Esophagus squamous epithelium (tissue), 4 donors: ENCODE measurements at regions not wholly inside any gene's neighbourhood (a gene's known extent, or its start where the extent isn't known, plus 50 kb on each side); places are given as distances from the start of the nearest gene placed in this dataset.

Experiments used
- POLR2A ChIP-seq, 4 donors: fragments of 450-650 bp; IDR thresholded peaks; one replicate each; pipeline ENCODE4 v1.6.1; 2017; ENCODE audit warnings: antibody characterized with exemption in 4 of 4, mild to moderate bottlenecking in 4 of 4, moderate library complexity in 3 of 4
- TF ChIP-seq, protein P1 (sequence below), 6 experiments: fragments of 450-650 bp in 4 of 6; fragments of 200-600 bp in 2 of 6; sonication (generic) in 2 of 6; IDR thresholded peaks; one replicate each; pipeline ENCODE4 v1.5.1; 2016 to 2019; ENCODE audit warnings: antibody characterized with exemption in 6 of 6, mild to moderate bottlenecking in 4 of 6, moderate library complexity in 4 of 6

- TF ChIP-seq, protein P1, sequence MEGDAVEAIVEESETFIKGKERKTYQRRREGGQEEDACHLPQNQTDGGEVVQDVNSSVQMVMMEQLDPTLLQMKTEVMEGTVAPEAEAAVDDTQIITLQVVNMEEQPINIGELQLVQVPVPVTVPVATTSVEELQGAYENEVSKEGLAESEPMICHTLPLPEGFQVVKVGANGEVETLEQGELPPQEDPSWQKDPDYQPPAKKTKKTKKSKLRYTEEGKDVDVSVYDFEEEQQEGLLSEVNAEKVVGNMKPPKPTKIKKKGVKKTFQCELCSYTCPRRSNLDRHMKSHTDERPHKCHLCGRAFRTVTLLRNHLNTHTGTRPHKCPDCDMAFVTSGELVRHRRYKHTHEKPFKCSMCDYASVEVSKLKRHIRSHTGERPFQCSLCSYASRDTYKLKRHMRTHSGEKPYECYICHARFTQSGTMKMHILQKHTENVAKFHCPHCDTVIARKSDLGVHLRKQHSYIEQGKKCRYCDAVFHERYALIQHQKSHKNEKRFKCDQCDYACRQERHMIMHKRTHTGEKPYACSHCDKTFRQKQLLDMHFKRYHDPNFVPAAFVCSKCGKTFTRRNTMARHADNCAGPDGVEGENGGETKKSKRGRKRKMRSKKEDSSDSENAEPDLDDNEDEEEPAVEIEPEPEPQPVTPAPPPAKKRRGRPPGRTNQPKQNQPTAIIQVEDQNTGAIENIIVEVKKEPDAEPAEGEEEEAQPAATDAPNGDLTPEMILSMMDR (IDR thresholded peaks at IDR 0.05) = no peak
- no peak for TF ChIP-seq POLR2A (IDR thresholded peaks at IDR 0.05)
These were observed 333.3 kb upstream of the TMEM229A start for GRCh38 chr7:124366118-124366517.
